H1 (cell line): ENCODE measurements at regions not wholly inside any gene's neighbourhood (a gene's known extent, or its start where the extent isn't known, plus 50 kb on each side); places are given as distances from the start of the nearest gene placed in this dataset.

Experiments
- CTCF ChIA-PET: fragments of 300-600 bp; sonication (Branson Sonifier 250); formaldehyde crosslinking; loops from one replicate; lab custom pipeline; 2021; ENCODE audit not compliant: partially characterized antibody; lab: Charles Lee
- POLR2A ChIA-PET: fragments of 300-600 bp; sonication (Branson Sonifier 250); formaldehyde crosslinking; loops from one replicate; lab custom pipeline; 2021; ENCODE audit warnings: inconsistent platforms; ENCODE audit not compliant: partially characterized antibody; lab: Charles Lee
- DNase-seq, 2 experiments: peaks; one replicate each; pipeline versions ENCODE4 v3.0.0 to v3.0.0-alpha.2; 2010 to 2022; ENCODE audit warnings: low spot score in 2 of 2, low read depth in 1 of 2, mixed read lengths in 1 of 2
- FAIRE-seq: peaks from 2 replicates; lab custom pipeline; 2011; peaks lifted over from hg19 to GRCh38; lab: Jason Lieb, UNC
- H2AFZ ChIP-seq: 2 replicates; pipeline ENCODE4 v1.8.1; 2012; ENCODE audit warnings: low read length, inconsistent platforms
- H2AK5ac ChIP-seq: 2 replicates; pipeline ENCODE4 v1.6.1; 2013; ENCODE audit warnings: low read depth, low read length
- H2BK120ac ChIP-seq: replicated peaks from 2 replicates; pipeline ENCODE3; 2013; ENCODE audit warnings: low read depth, low read length, inconsistent platforms
- H2BK12ac ChIP-seq: 2 replicates; pipeline ENCODE4 v1.6.1; 2013; ENCODE audit warnings: low read depth, low read length
- H2BK15ac ChIP-seq: 2 replicates; pipeline ENCODE4 v1.6.1; 2013; ENCODE audit warnings: low read length
- H2BK20ac ChIP-seq: 2 replicates; pipeline ENCODE4 v1.6.1; 2013; ENCODE audit warnings: low read length
- H2BK5ac ChIP-seq: 2 replicates; pipeline ENCODE4 v1.6.1; 2013; ENCODE audit warnings: low read depth, low read length
- H3K14ac ChIP-seq: 2 replicates; pipeline ENCODE4 v1.6.1; 2013; ENCODE audit warnings: inconsistent platforms; ENCODE audit not compliant: insufficient read length
- H3K18ac ChIP-seq: 2 replicates; pipeline ENCODE4 v1.6.1; 2013; ENCODE audit warnings: low read length; ENCODE audit errors: extremely low read depth
- H3K23ac ChIP-seq: 2 replicates; pipeline ENCODE4 v1.6.1; 2013; ENCODE audit warnings: inconsistent platforms; ENCODE audit not compliant: insufficient read length
- H3K23me2 ChIP-seq: 2 replicates; pipeline ENCODE4 v1.6.1; 2013; ENCODE audit warnings: low read depth, low read length
- H3K27ac ChIP-seq: 2 replicates; pipeline ENCODE4 v1.6.1; 2011; ENCODE audit warnings: low read depth, low read length, inconsistent platforms
- H3K27me3 ChIP-seq, 4 experiments: replicated peaks in 1 of 4; 1 replicate in 1 of 4; 2 replicates in 3 of 4; pipeline versions ENCODE4 v1.6.1 to v1.8.1; 2011 to 2013; ENCODE audit warnings: low read length in 3 of 4, mild to moderate bottlenecking in 3 of 4, inconsistent platforms in 2 of 4, mixed read lengths in 2 of 4, moderate library complexity in 1 of 4; ENCODE audit not compliant: control insufficient read depth in 3 of 4, insufficient read depth in 3 of 4; ENCODE audit errors: extremely low read depth in 1 of 4
- H3K36me3 ChIP-seq, 4 experiments: 2 replicates each; pipeline versions ENCODE4 v1.6.1 to v1.8.1; 2011 to 2013; ENCODE audit warnings: mild to moderate bottlenecking in 4 of 4, low read length in 3 of 4, moderate library complexity in 2 of 4, control low read depth in 1 of 4, inconsistent platforms in 1 of 4; ENCODE audit not compliant: insufficient read depth in 4 of 4, control insufficient read depth in 2 of 4
- H3K4ac ChIP-seq: replicated peaks from 2 replicates; pipeline ENCODE3; 2013; ENCODE audit warnings: low read length, low read depth, mixed read lengths, inconsistent platforms; ENCODE audit not compliant: insufficient read length
- H3K4me1 ChIP-seq, 4 experiments: replicated peaks in 1 of 4; 1 replicate in 1 of 4; 2 replicates in 3 of 4; pipeline versions ENCODE4 v1.6.1 to v1.8.1; 2011 to 2013; ENCODE audit warnings: low read length in 3 of 4, inconsistent platforms in 2 of 4, mixed read lengths in 1 of 4; ENCODE audit not compliant: insufficient read depth in 4 of 4, control insufficient read depth in 3 of 4
- H3K4me2 ChIP-seq, 2 experiments: 2 replicates each; pipeline versions ENCODE4 v1.6.1 to v1.8.1; 2011 to 2013; ENCODE audit warnings: low read depth in 2 of 2, low read length in 2 of 2, control low read depth in 1 of 2, inconsistent platforms in 1 of 2, mild to moderate bottlenecking in 1 of 2; ENCODE audit not compliant: insufficient read depth in 1 of 2
- H3K4me3 ChIP-seq, 4 experiments: fragments of 200-600, 300-600 bp in 1 of 4; sonication (generic), shearing (Covaris generic), sonication (Bioruptor Twin) in 1 of 4; 2 replicates each; pipeline versions ENCODE4 v1.5.1 to v1.8.1; 2011 to 2016; ENCODE audit warnings: low read length in 4 of 4, low read depth in 3 of 4, control low read depth in 2 of 4, inconsistent platforms in 2 of 4, mild to moderate bottlenecking in 2 of 4, mixed read lengths in 1 of 4, moderate library complexity in 1 of 4; ENCODE audit not compliant: insufficient read depth in 2 of 4; ENCODE audit errors: extremely low read depth in 1 of 4
- H3K56ac ChIP-seq: replicated peaks from 2 replicates; pipeline ENCODE3; 2013; ENCODE audit warnings: low read depth, mild to moderate bottlenecking, mixed read lengths, low read length, inconsistent platforms; ENCODE audit not compliant: insufficient read length
- H3K79me1 ChIP-seq: 2 replicates; pipeline ENCODE4 v1.6.1; 2013; ENCODE audit warnings: low read depth, low read length, control low read depth
- H3K79me2 ChIP-seq, 2 experiments: 2 replicates each; pipeline versions ENCODE4 v1.6.1 to v1.8.1; 2012 to 2013; ENCODE audit warnings: low read length in 2 of 2, mild to moderate bottlenecking in 2 of 2, inconsistent platforms in 1 of 2; ENCODE audit not compliant: insufficient read depth in 2 of 2, control insufficient read depth in 1 of 2
- H3K9ac ChIP-seq, 4 experiments: replicated peaks in 1 of 4; 1 replicate in 1 of 4; 2 replicates in 3 of 4; pipeline versions ENCODE4 v1.6.1 to v1.8.1; 2011 to 2013; ENCODE audit warnings: low read depth in 3 of 4, low read length in 3 of 4, control low read depth in 2 of 4, mild to moderate bottlenecking in 2 of 4, moderate library complexity in 2 of 4, inconsistent platforms in 1 of 4; ENCODE audit errors: extremely low read depth in 1 of 4
- H3K9me3 ChIP-seq, 2 experiments: 2 replicates each; pipeline versions ENCODE4 v1.6.1 to v1.8.1; 2012 to 2013; ENCODE audit warnings: mild to moderate bottlenecking in 2 of 2, moderate library complexity in 2 of 2, control low read depth in 1 of 2, inconsistent platforms in 1 of 2, low read depth in 1 of 2, low read length in 1 of 2, mixed read lengths in 1 of 2; ENCODE audit not compliant: insufficient read depth in 2 of 2
- H4K20me1 ChIP-seq, 2 experiments: replicated peaks in 1 of 2; 2 replicates each; pipeline versions ENCODE3 to v1.8.1; 2011 to 2013; ENCODE audit warnings: inconsistent platforms in 2 of 2, low read length in 2 of 2, mild to moderate bottlenecking in 1 of 2; ENCODE audit not compliant: insufficient read depth in 2 of 2, control insufficient read depth in 1 of 2
- H4K5ac ChIP-seq: 2 replicates; pipeline ENCODE4 v1.6.1; 2013; ENCODE audit warnings: low read length, low read depth, mixed read lengths, inconsistent platforms; ENCODE audit not compliant: insufficient read length
- H4K8ac ChIP-seq: 2 replicates; pipeline ENCODE4 v1.8.0; 2013; ENCODE audit warnings: mild to moderate bottlenecking, moderate library complexity, low read length, inconsistent platforms; ENCODE audit not compliant: insufficient read depth; ENCODE audit errors: extremely low read depth
- H4K91ac ChIP-seq: replicated peaks from 2 replicates; pipeline ENCODE3; 2013; ENCODE audit warnings: low read length, mixed read lengths, inconsistent platforms; ENCODE audit not compliant: insufficient read length
- EZH2 ChIP-seq: fragments of 200-600 bp; sonication (generic); IDR thresholded peaks from 2 replicates; pipeline ENCODE4 v1.7.1; 2012; ENCODE audit warnings: low read depth, mild to moderate bottlenecking, moderate library complexity, low read length, inconsistent platforms; ENCODE audit not compliant: severe bottlenecking
- FOSL1 ChIP-seq: IDR thresholded peaks from 2 replicates; pipeline ENCODE4 v1.6.1; 2011; ENCODE audit warnings: mild to moderate bottlenecking, low read depth, low read length, moderate library complexity; ENCODE audit not compliant: insufficient read depth
- JUND ChIP-seq: IDR thresholded peaks from 2 replicates; pipeline ENCODE4 v1.6.1; 2011; ENCODE audit warnings: mild to moderate bottlenecking, improper control_type of control experiment, low read length
- SIN3A ChIP-seq, 2 experiments: IDR thresholded peaks in 1 of 2; conservative IDR thresholded peaks in 1 of 2; 2 replicates each; pipeline ENCODE4 v1.6.1; 2011 to 2012; ENCODE audit warnings: low read length in 2 of 2, improper control_type of control experiment in 1 of 2, low read depth in 1 of 2, mild to moderate bottlenecking in 1 of 2
- SP1 ChIP-seq: IDR thresholded peaks from 2 replicates; pipeline ENCODE4 v1.6.1; 2011; ENCODE audit warnings: low read depth, low read length
- SRF ChIP-seq: IDR thresholded peaks from 2 replicates; pipeline ENCODE4 v1.6.1; 2011; ENCODE audit warnings: mild to moderate bottlenecking, low read depth, low read length, moderate library complexity
- WGBS, 2 experiments: shearing (Covaris generic) in 1 of 2; methylation state at CpG; one replicate each; pipeline versions ENCODE4 v1.1.6 to v1.1.7; 2013 to 2015; ENCODE audit warnings: low lambda C conversion rate in 2 of 2, mixed read lengths in 2 of 2, inconsistent platforms in 1 of 2, low coverage in 1 of 2, missing lambda C conversion rate in 1 of 2; ENCODE audit not compliant: insufficient replicate concordance in 2 of 2, insufficient coverage in 1 of 2, insufficient read length in 1 of 2; ENCODE audit errors: extremely low coverage in 1 of 2, missing lambda C conversion rate in 1 of 2; 5-methylcytosine and 5-hydroxymethylcytosine counted together
- TF ChIP-seq, protein P1 (sequence below): IDR thresholded peaks from 2 replicates; pipeline ENCODE4 v1.6.1; 2012; ENCODE audit warnings: low read length, inconsistent platforms
- TF ChIP-seq, protein P2 (sequence below): IDR thresholded peaks from 2 replicates; pipeline ENCODE4 v1.6.1; 2012; ENCODE audit warnings: inconsistent platforms
- TF ChIP-seq, protein P3 (sequence below), 3 experiments: IDR thresholded peaks; 1 replicate in 2 of 3; 2 replicates in 1 of 3; pipeline versions ENCODE4 v1.5.1 to v1.6.1; 2011; ENCODE audit warnings: low read length in 3 of 3, mild to moderate bottlenecking in 3 of 3, inconsistent platforms in 2 of 3, low read depth in 1 of 3, moderate library complexity in 1 of 3; ENCODE audit not compliant: insufficient read depth in 1 of 3; ENCODE audit errors: control extremely low read depth in 1 of 3

DNA sequence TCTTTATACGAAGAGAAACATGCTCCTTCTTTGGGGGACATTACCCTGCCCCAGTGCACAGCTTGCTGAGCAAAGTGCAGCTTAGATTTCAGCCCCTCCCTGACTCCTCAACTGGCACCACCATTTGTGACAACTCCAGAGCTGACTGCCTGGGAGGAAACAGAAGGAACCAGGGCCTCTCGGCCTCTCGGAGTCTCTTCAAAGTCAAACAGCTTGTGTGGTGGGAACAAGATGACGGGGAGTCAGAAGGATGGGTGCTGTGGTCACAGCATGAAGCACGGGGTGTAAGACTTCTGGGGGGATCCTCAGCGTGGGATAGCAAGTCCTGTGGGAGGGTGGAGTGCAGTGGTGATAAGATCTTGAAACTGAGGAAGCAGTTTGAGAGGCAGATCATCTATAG is 123.5 kb upstream of the BCL2L14 start:
- no peak overlapping the region for H2BK120ac ChIP-seq
- no peak overlapping the region for H3K4me2 ChIP-seq
- no peak overlapping the region for H4K91ac ChIP-seq
- H3K23me2 ChIP-seq = 0 out of 2 replicates have a peak, but pooled peaks cover 2% of the 10 kb centered on the region
- H3K9ac ChIP-seq = no peak overlapping the region
- no peak overlapping the region for H2AK5ac ChIP-seq
- no peak overlapping the region for H2AFZ ChIP-seq
- H3K79me1 ChIP-seq = no peaks in the 10 kb centered on the region
- POLR2A ChIA-PET = no interaction called here
- DNase-seq = no peak
- H3K56ac ChIP-seq = no peak overlapping the region
- H4K8ac ChIP-seq = no peak overlapping the region
- no peaks in the 10 kb centered on the region for H3K79me2 ChIP-seq
- H3K36me3 ChIP-seq = no peaks in the 10 kb centered on the region
- no peaks in the 10 kb centered on the region for H3K27me3 ChIP-seq
- no peak overlapping the region for H3K18ac ChIP-seq
- WGBS, 2 experiments = 91% methylated on average over 6 of the region's 6 CpGs; no CpG with 5 or more reads in 1 of the 2 experiments
- CTCF ChIA-PET = no interaction called here
- no peak overlapping the region for H3K23ac ChIP-seq
- no peak overlapping the region for H2BK5ac ChIP-seq
- no peak overlapping the region for H3K4ac ChIP-seq
- H4K5ac ChIP-seq = no peak overlapping the region
- no peak overlapping the region for H2BK12ac ChIP-seq
- H3K4me1 ChIP-seq = no peaks in the 10 kb centered on the region
- no peak overlapping the region for H3K14ac ChIP-seq
- peaks cover 0 to 4% of the 10 kb centered on the region in 2 experiments; a peak in 2 of 4 replicates for H3K9me3 ChIP-seq
- H3K27ac ChIP-seq = no peak overlapping the region
- no peaks in the 10 kb centered on the region for H4K20me1 ChIP-seq
- FAIRE-seq = no peak
- H2BK15ac ChIP-seq = no peak overlapping the region
- H2BK20ac ChIP-seq = no peak overlapping the region
- no peak overlapping the region for H3K4me3 ChIP-seq
- TF ChIP-seq, protein P1, sequence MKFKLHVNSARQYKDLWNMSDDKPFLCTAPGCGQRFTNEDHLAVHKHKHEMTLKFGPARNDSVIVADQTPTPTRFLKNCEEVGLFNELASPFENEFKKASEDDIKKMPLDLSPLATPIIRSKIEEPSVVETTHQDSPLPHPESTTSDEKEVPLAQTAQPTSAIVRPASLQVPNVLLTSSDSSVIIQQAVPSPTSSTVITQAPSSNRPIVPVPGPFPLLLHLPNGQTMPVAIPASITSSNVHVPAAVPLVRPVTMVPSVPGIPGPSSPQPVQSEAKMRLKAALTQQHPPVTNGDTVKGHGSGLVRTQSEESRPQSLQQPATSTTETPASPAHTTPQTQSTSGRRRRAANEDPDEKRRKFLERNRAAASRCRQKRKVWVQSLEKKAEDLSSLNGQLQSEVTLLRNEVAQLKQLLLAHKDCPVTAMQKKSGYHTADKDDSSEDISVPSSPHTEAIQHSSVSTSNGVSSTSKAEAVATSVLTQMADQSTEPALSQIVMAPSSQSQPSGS = no peak
- TF ChIP-seq EZH2 = no peak
- TF ChIP-seq, protein P2, sequence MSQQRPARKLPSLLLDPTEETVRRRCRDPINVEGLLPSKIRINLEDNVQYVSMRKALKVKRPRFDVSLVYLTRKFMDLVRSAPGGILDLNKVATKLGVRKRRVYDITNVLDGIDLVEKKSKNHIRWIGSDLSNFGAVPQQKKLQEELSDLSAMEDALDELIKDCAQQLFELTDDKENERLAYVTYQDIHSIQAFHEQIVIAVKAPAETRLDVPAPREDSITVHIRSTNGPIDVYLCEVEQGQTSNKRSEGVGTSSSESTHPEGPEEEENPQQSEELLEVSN = no peak
- TF ChIP-seq SP1 = no peak
- no peak for TF ChIP-seq SRF
- no peak for TF ChIP-seq SIN3A (conservative IDR thresholded peaks at IDR 0.05 in 1 of 2, IDR thresholded peaks at IDR 0.05 in 1 of 2; ENCODE audit: low read depth in 1 of 2, low read length in 2 of 2)
- TF ChIP-seq FOSL1 = no peak
- no peak for TF ChIP-seq JUND
- TF ChIP-seq, protein P3, sequence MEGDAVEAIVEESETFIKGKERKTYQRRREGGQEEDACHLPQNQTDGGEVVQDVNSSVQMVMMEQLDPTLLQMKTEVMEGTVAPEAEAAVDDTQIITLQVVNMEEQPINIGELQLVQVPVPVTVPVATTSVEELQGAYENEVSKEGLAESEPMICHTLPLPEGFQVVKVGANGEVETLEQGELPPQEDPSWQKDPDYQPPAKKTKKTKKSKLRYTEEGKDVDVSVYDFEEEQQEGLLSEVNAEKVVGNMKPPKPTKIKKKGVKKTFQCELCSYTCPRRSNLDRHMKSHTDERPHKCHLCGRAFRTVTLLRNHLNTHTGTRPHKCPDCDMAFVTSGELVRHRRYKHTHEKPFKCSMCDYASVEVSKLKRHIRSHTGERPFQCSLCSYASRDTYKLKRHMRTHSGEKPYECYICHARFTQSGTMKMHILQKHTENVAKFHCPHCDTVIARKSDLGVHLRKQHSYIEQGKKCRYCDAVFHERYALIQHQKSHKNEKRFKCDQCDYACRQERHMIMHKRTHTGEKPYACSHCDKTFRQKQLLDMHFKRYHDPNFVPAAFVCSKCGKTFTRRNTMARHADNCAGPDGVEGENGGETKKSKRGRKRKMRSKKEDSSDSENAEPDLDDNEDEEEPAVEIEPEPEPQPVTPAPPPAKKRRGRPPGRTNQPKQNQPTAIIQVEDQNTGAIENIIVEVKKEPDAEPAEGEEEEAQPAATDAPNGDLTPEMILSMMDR (IDR thresholded peaks at IDR 0.05; ENCODE audit: control extremely low read depth in 1 of 3, insufficient read depth in 1 of 3, low read depth in 1 of 3, low read length in 3 of 3) = no peak
